SH-SY5Y (cell line): ENCODE measurements at regions not wholly inside any gene's neighbourhood (a gene's known extent, or its start where the extent isn't known, plus 50 kb on each side); places are given as distances from the start of the nearest gene placed in this dataset.

Experiments
- GATA2 ChIP-seq: IDR thresholded peaks from 2 replicates; pipeline ENCODE4 v1.6.1; 2011; ENCODE audit warnings: mild to moderate bottlenecking, low read depth, low read length
- GATA3 ChIP-seq: IDR thresholded peaks from 2 replicates; pipeline ENCODE4 v1.6.1; 2011; ENCODE audit warnings: low read depth, mild to moderate bottlenecking, low read length, moderate library complexity

DNA sequence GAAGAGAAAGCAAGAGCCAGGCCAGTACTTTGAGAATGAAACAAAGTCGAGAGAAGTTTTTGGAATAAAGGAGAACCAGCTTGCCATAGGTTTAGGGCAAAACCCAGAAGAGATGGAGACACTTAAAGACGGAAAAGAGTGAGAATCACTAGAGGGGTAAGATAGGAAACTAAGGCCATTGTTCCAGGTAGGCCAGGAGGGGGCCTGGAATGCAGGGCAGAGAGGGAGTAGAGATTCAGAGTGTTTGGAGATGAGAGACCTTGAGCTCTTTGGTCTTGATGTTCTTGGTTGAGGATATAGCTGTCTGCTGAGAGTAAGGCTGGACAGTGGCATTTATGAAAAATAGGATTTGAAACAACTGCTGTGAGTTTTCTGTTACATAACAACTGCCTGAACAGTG, 263.3 kb upstream of the POU2AF2 start:
- TF ChIP-seq GATA2 (no peak), GATA3 (no peak)
